ENCODE measurements at regions not wholly inside any gene's neighbourhood (a gene's known extent, or its start where the extent isn't known, plus 50 kb on each side); places are given as distances from the start of the nearest gene placed in this dataset.

DNA sequence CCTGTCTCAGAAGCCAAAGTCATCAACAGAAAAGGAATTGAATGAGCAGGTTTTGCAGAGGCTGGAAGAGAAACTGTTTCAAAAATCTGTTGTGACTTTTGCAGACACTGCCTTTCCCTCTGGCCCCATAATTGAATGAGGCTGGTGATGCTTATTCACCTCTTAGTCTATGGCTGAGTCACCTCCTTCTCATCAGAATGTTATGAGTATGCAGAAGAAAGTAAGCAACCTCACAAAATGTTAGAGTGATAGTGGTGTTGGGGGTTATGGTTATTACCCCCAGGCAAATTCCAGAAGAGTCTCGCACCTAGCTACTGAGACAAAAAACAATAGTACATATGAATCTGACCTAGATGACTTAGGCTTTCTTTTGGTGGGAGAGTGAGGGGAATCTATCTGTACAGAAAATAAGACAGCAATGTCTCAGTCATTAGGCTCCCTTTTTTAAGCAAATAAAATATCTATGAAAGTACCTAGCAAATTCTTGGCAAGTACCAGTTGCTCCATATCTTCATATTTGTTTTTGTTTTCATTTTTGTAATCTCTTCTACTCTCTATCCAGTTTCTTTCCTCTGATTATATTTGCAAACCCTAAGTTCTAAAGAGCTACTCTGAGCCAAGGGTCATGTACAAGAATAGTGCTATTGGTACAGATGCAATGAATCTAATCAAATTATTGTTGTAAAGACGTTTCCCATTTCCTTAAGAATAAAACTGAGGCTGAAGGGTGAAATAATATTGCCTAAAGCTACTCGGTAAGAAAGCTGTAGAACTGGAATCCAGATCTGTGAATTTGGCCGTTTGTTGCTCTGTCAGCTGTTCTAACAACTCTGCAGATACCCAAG, 498.1 kb upstream of the TNC start:
- DNase-seq (ENCODE audit: low read depth) = peak; percentile 72

GRCh38 chr9:115616666-115617239, 498.8 kb upstream of the TNC start:
- no peak for DNase-seq (ENCODE audit: low read depth)

GRCh38 chr9:115625251-115625650, 507.3 kb upstream of the TNC start:
- DNase-seq (ENCODE audit: low read depth) = no peak

DNA sequence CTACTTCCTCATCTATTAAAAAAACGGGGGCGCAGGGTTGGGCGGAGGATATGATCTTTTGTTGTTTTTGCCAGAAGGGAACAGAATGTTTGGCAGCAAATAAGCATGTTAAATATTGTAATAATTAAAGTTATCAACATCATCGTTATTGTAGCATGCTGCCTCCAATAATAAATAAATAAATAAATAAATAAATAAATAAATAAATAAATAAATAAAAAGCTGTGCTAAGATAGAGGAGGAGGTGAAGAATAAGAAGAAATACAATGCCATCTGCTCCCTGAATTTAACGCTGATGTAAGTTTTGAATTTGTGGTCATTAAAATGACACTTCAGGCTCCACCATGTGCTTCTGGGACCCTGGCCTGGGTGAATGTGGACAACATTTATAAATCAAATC, 508.0 kb upstream of the TNC start:
- DNase-seq (ENCODE audit: low read depth) = no peak

- no peak for DNase-seq (ENCODE audit: low read depth)
Observed at GRCh38 chr9:115627511-115627910, 509.6 kb upstream of the TNC start.

GRCh38 chr9:115628426-115628825, 510.5 kb upstream of the TNC start:
- DNase-seq (ENCODE audit: low read depth) = no peak

GRCh38 chr9:115629879-115630840, 512.2 kb upstream of the TNC start:
- DNase-seq (ENCODE audit: low read depth) = no peak

- no peak for DNase-seq (ENCODE audit: low read depth)
Observed at GRCh38 chr9:115632391-115632790, 514.4 kb upstream of the TNC start.

- DNase-seq (ENCODE audit: low read depth) = no peak
Observed at GRCh38 chr9:115633104-115633503, 515.1 kb upstream of the TNC start.

DNA sequence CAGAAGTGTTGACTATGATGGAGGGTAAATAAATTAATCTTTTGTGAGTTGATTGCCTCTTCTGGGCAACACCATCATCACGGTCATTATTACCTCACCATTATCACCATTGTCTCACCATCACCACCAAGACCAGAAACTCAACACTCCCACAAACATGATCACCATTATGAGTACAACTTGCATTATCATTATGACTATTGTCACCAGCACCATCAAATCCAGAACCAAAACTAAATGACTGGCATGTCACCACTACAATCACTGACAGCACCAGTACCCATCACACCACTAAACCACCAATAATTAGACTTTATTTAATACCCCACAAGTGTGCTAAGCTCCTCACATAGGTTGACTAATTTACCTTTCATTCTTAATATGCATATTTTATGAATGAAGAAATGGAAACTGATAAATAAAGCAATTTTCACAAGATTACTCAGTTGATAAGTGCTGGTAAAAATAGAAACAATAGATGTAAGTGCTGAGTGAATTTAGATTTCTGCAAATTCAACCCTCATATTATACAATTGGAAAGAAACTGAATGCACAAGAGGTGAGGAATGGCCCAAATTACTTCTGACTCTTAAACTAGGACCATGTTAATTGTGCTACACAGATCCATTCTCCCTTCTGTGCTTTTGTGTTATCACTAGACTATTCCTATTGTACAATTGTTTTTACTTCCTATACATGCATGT, 517.8 kb upstream of the PAPPA start:
- no peak for DNase-seq (ENCODE audit: low read depth)

DNA sequence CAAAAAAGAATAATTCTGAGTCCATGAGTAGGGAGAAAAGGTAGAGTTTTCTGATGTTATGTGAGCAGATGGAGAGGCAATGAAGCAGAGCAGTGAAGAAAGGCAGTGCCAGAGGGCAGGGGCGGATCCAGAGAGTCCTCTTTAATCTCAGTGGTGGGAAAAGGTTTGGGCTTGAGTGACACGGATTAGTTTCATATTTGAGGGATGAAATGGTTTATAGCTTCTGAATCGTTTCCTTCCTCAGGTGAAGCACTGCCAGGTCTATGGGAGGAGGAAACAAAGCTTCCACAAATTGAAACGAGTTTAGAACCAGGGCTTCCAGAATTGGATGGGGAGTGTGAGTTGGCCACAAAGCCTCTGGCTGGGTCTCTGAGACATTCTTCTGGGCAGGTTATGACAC, 517.0 kb upstream of the PAPPA start:
- no peak for DNase-seq (ENCODE audit: low read depth)

GRCh38 chr9:115637661-115638060, 515.9 kb upstream of the PAPPA start:
- no peak for DNase-seq (ENCODE audit: low read depth)

GRCh38 chr9:115640887-115641286, 512.7 kb upstream of the PAPPA start:
- DNase-seq (ENCODE audit: low read depth) = peak; percentile 60

GRCh38 chr9:115642285-115642684, 511.3 kb upstream of the PAPPA start:
- DNase-seq (ENCODE audit: low read depth) = no peak

- DNase-seq (ENCODE audit: low read depth) = no peak
Observed at GRCh38 chr9:115643948-115644727, 509.5 kb upstream of the PAPPA start.

DNA sequence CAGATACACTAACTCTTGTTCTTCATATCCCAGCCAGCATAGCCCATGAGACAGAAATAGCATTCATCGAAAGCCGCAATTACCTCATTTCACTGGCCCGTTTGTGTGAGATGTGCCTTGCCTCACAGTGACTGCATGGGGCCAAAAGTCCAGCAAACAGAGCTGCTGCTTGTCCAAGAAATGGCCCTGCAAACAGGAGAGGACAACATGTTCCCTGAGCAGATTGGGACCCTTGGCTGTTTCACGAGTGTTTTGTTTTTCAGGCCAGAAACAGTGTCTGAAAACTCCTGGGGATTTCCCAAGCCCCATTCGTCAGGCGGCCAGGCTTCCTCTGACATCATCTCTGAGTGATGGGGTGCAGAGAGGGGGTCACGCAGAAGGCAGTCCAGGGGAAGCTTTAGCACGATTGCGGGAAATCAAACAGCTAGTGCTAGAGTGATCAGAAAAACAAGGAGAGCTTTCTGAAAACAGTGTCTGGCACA, 503.6 kb upstream of the PAPPA start:
- peak; percentile 67 for DNase-seq (ENCODE audit: low read depth)

DNA sequence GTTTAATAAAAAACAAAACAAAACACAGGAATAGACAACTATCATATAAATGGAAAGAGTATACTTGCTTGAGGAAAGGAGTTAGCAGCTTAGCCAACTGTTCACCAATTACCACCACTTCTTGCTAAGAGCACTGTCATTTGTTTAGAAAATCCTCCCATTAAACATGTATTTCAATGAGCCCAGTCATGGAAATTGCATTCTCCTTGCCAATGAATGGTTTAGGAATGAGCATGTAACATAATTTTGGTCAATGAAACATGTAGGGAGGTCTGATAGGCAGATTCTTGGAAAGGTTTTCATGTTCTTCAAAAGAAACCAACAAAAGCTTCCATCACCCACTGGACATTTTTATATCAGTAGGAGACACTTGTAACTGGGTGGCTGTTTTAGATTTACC, 502.8 kb upstream of the PAPPA start:
- DNase-seq (ENCODE audit: low read depth) = peak; percentile 57

- no peak for DNase-seq (ENCODE audit: low read depth)
Observed at GRCh38 chr9:115651461-115651860, 502.1 kb upstream of the PAPPA start.

- DNase-seq (ENCODE audit: low read depth) = no peak
Observed at GRCh38 chr9:115653171-115653606, 500.4 kb upstream of the PAPPA start.

DNA sequence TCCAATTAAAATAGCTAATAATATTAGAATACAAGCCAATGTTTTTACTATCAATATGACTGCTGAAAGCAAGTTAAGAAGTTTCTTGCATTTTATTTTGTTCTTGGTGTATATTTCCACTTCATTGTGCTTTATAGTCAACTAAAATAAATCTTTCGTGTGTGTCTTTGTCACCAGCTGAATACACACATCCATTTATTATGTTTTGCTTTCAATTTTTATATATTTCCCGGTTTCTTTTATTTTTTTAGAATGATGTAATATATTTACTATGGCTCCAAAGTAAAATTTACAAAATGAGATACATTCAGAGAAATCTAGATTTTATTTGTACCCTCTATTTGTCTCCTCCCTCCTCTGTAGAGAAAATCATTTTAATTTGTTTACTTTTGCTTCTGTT, 495.9 kb upstream of the PAPPA start:
- DNase-seq (ENCODE audit: low read depth) = no peak

GRCh38 chr9:115665519-115665918, 488.1 kb upstream of the PAPPA start:
- no peak for DNase-seq (ENCODE audit: low read depth)

Measured in fibroblast of the conjunctiva (primary cell).